HepG2 (cell line): ENCODE measurements at regions not wholly inside any gene's neighbourhood (a gene's known extent, or its start where the extent isn't known, plus 50 kb on each side); places are given as distances from the start of the nearest gene placed in this dataset.

Experiments
- ATAC-seq: fragments of 200-7000 bp; cut with Tn5 transposase; 3 replicates; pipeline ENCODE4 v1.9.1; 2020; ENCODE audit warnings: mild to moderate bottlenecking, moderate library complexity
- BruUV-seq: library from RNA; stranded (reverse); fragments of 400-500 nt; replicated peaks from 2 replicates; lab custom pipeline; 2021; lab: Mats Ljungman, UMichigan
- CTCF ChIA-PET: fragments of 300-600 bp; formaldehyde crosslinking; extraction: SDS; loops from one replicate; lab custom pipeline; 2021; ENCODE audit warnings: low total read pairs, inconsistent platforms, low intra/inter-chr PET ratio; lab: Yijun Ruan, JAX
- POLR2A ChIA-PET: fragments of 350-600 bp; sonication (Branson Sonifier 250); formaldehyde crosslinking; loops from one replicate; lab custom pipeline; 2020; ENCODE audit warnings: antibody characterized with exemption, inconsistent platforms; lab: Yijun Ruan, JAX
- DNase-seq: peaks from one replicate; pipeline ENCODE4 v3.0.0-alpha.2; 2015; ENCODE audit warnings: low spot score
- FAIRE-seq: peaks from 3 replicates; lab custom pipeline; 2011; peaks lifted over from hg19 to GRCh38; lab: Jason Lieb, UNC
- H2AFZ ChIP-seq: one replicate; pipeline ENCODE4 v1.6.1; 2011; ENCODE audit warnings: low read length, inconsistent platforms
- H3K27ac ChIP-seq: fragments of 300-600 bp; 3 replicates; pipeline ENCODE4 v1.8.0; 2011; ENCODE audit warnings: mixed run types, mild to moderate bottlenecking, mixed read lengths, low read length, inconsistent platforms; ENCODE audit not compliant: insufficient read depth; ENCODE audit errors: extremely low read length
- H3K27me3 ChIP-seq, 2 experiments: fragments of 200-600 bp in 1 of 2; 2 replicates in 1 of 2; 3 replicates in 1 of 2; pipeline versions ENCODE4 v1.6.0 to v1.8.0; 2011; ENCODE audit warnings: low read length in 2 of 2, mild to moderate bottlenecking in 2 of 2, moderate library complexity in 2 of 2, inconsistent platforms in 1 of 2; ENCODE audit not compliant: insufficient read depth in 2 of 2, control insufficient read depth in 1 of 2
- H3K36me3 ChIP-seq, 2 experiments: fragments of 200-600 bp in 1 of 2; replicated peaks in 1 of 2; 2 replicates in 1 of 2; 3 replicates in 1 of 2; pipeline versions ENCODE4 v1.5.1 to v1.8.0; 2011; ENCODE audit warnings: low read length in 2 of 2, inconsistent platforms in 1 of 2; ENCODE audit not compliant: insufficient read depth in 2 of 2, control insufficient read depth in 1 of 2
- H3K4me1 ChIP-seq: 2 replicates; pipeline ENCODE4 v1.5.1; 2012; ENCODE audit warnings: low read length, inconsistent platforms; ENCODE audit not compliant: insufficient read depth
- H3K4me2 ChIP-seq: 2 replicates; pipeline ENCODE4 v1.6.0; 2011; ENCODE audit warnings: low read depth, low read length, inconsistent platforms
- H3K4me3 ChIP-seq, 3 experiments: fragments of 200-600 bp in 1 of 3; sonication (generic), shearing (Covaris generic) in 1 of 3; replicated peaks in 1 of 3; 2 replicates each; pipeline ENCODE4 v1.5.1; 2011 to 2016; ENCODE audit warnings: low read length in 3 of 3, inconsistent platforms in 2 of 3, low read depth in 2 of 3, mild to moderate bottlenecking in 2 of 3, control low read depth in 1 of 3, mixed read lengths in 1 of 3; ENCODE audit not compliant: insufficient read depth in 1 of 3
- H3K79me2 ChIP-seq: one replicate; pipeline ENCODE4 v1.6.1; 2011; ENCODE audit warnings: low read length, inconsistent platforms; ENCODE audit not compliant: insufficient read depth
- H3K9ac ChIP-seq: 2 replicates; pipeline ENCODE4 v1.6.0; 2011; ENCODE audit warnings: mild to moderate bottlenecking, low read depth, low read length, inconsistent platforms; ENCODE audit not compliant: insufficient read depth
- H3K9me3 ChIP-seq: 2 replicates; pipeline ENCODE4 v1.5.1; 2012; ENCODE audit warnings: mild to moderate bottlenecking, low read length
- H4K20me1 ChIP-seq: 2 replicates; pipeline ENCODE4 v1.6.0; 2011; ENCODE audit warnings: inconsistent platforms, mild to moderate bottlenecking, low read length, moderate library complexity; ENCODE audit not compliant: insufficient read depth
- ELF3 ChIP-seq: IDR thresholded peaks from 2 replicates; pipeline ENCODE4 v1.6.1; 2016; ENCODE audit warnings: missing genetic modification reagents, missing compliant biosample characterization
- MLLT10 ChIP-seq: sonication (generic); formaldehyde crosslinking; IDR thresholded peaks from 2 replicates; pipeline ENCODE4 v1.4.0; 2020; ENCODE audit warnings: missing genetic modification reagents
- MNT ChIP-seq: fragments of 450-650 bp; IDR thresholded peaks from 2 replicates; pipeline ENCODE4 v1.6.1; 2016
- PRDM10 ChIP-seq: sonication (generic); formaldehyde crosslinking; IDR thresholded peaks from 2 replicates; pipeline ENCODE4 v1.4.0; 2020; ENCODE audit warnings: low read depth, missing genetic modification reagents
- WIZ ChIP-seq: sonication (generic); formaldehyde crosslinking; IDR thresholded peaks from 2 replicates; pipeline ENCODE4 v1.5.1; 2020; ENCODE audit warnings: mild to moderate bottlenecking, missing genetic modification reagents
- ZBTB39 ChIP-seq: sonication (generic); formaldehyde crosslinking; IDR thresholded peaks from 2 replicates; pipeline ENCODE4 v1.5.0; 2020; ENCODE audit warnings: missing genetic modification reagents
- ZFP36L1 ChIP-seq: sonication (generic); formaldehyde crosslinking; IDR thresholded peaks from 2 replicates; pipeline ENCODE4 v1.8.0; 2022; ENCODE audit warnings: mild to moderate bottlenecking, missing genetic modification reagents, moderate library complexity
- ZMYM2 ChIP-seq: sonication (generic); formaldehyde crosslinking; IDR thresholded peaks from 2 replicates; pipeline ENCODE4 v1.8.0; 2022; ENCODE audit warnings: mild to moderate bottlenecking, missing genetic modification reagents
- ZNF549 ChIP-seq: sonication (generic); formaldehyde crosslinking; IDR thresholded peaks from 2 replicates; pipeline ENCODE4 v1.5.0; 2020; ENCODE audit warnings: missing genetic modification reagents
- ZNF746 ChIP-seq: sonication (generic); formaldehyde crosslinking; IDR thresholded peaks from 2 replicates; pipeline ENCODE4 v1.8.0; 2022; ENCODE audit warnings: mild to moderate bottlenecking, missing genetic modification reagents
- WGBS: methylation state at CpG from one replicate; pipeline ENCODE4 v1.1.6; 2017; ENCODE audit warnings: low lambda C conversion rate; 5-methylcytosine and 5-hydroxymethylcytosine counted together
- in situ Hi-C: cut with HindIII; loops from 2 replicates; pipeline ENCODE4 v1.10.0; 2017; ENCODE audit warnings: low pct_unique_long_range_greater_than_20kb; ENCODE audit not compliant: extremely low pct_ligation_motif_present
- intact Hi-C: fragments of 100-400 bp; cut with micrococcal nuclease; formaldehyde crosslinking; loops from one replicate; pipeline ENCODE4 v1.10.0; 2022; ENCODE audit not compliant: unreplicated experiment

GRCh38 chr3:1506090-1506489 lies 413.3 kb downstream of the CNTN6 start (continued):
- TF ChIP-seq PRDM10 (CRISPR knock-in tag), result no peak
- no peak for TF ChIP-seq ZBTB39
- no peak for TF ChIP-seq MLLT10
- TF ChIP-seq ELF3 (CRISPR knock-in tag), result no peak

- TF ChIP-seq ZNF549 (no peak), ZNF746 (CRISPR knock-in tag) (no peak), ZFP36L1 (CRISPR knock-in tag) (no peak), WIZ (CRISPR knock-in tag) (no peak), MNT (peak; percentile 82), ZMYM2 (CRISPR knock-in tag) (no peak)
- BruUV-seq, result no TSS peak
- 24% methylated on average over 3 of the region's 3 CpGs for WGBS
- in situ Hi-C loops (no loop called here), intact Hi-C loops (no loop called here)
- Histone ChIP-seq H3K36me3 (no peaks in the 10 kb centered on the region), H3K4me2 (no peak overlapping the region), H4K20me1 (no peaks in the 10 kb centered on the region), H3K27me3 (no peaks in the 10 kb centered on the region), H3K9me3 (peaks cover 95% of the 10 kb centered on the region), H3K27ac (no peak overlapping the region), H3K4me3 (no peak overlapping the region), H3K79me2 (no peaks in the 10 kb centered on the region), H3K9ac (no peak overlapping the region), H3K4me1 (no peaks in the 10 kb centered on the region), H2AFZ (no peak overlapping the region)
- no peak for FAIRE-seq
- DNase-seq, result no peak
- ChIA-PET POLR2A (no interaction called here), CTCF (no interaction called here)
- no peak for ATAC-seq
These were observed 420.8 kb downstream of the CNTN6 start for GRCh38 chr3:1513662-1514061.
